Loucy (cell line): ENCODE measurements at regions not wholly inside any gene's neighbourhood (a gene's known extent, or its start where the extent isn't known, plus 50 kb on each side); places are given as distances from the start of the nearest gene placed in this dataset.

Experiments
- H2AFZ ChIP-seq: fragments of 200-600 bp; sonication (generic); 2 replicates; pipeline ENCODE4 v1.6.0; 2016; ENCODE audit warnings: antibody characterized with exemption, mild to moderate bottlenecking, low read length, moderate library complexity
- H3F3A ChIP-seq: fragments of 200-600 bp; 2 replicates; pipeline ENCODE4 v1.6.0; 2016; ENCODE audit warnings: antibody characterized with exemption, low read depth, mild to moderate bottlenecking
- H3K27me3 ChIP-seq: fragments of 200-600 bp; sonication (generic); 2 replicates; pipeline ENCODE4 v1.6.1; 2014; ENCODE audit warnings: low read length, mild to moderate bottlenecking; ENCODE audit not compliant: insufficient read depth, poor library complexity, severe bottlenecking
- H3K36me3 ChIP-seq: fragments of 200-600 bp; sonication (generic); 2 replicates; pipeline ENCODE4 v1.6.1; 2016; ENCODE audit warnings: low read length; ENCODE audit not compliant: insufficient read depth
- H3K4me1 ChIP-seq: fragments of 200-600 bp; sonication (generic); 2 replicates; pipeline ENCODE4 v1.5.1; 2014; ENCODE audit warnings: low read length, mild to moderate bottlenecking; ENCODE audit not compliant: insufficient read depth, poor library complexity, severe bottlenecking
- H3K4me2 ChIP-seq: fragments of 200-600 bp; sonication (generic); 2 replicates; pipeline ENCODE4 v1.6.0; 2014; ENCODE audit warnings: antibody characterized with exemption, low read length, low read depth, mild to moderate bottlenecking; ENCODE audit not compliant: poor library complexity, severe bottlenecking
- H3K4me3 ChIP-seq: fragments of 200-600 bp; sonication (generic); 2 replicates; pipeline ENCODE4 v1.5.1; 2014; ENCODE audit warnings: low read length, mild to moderate bottlenecking, mixed read lengths; ENCODE audit not compliant: poor library complexity, severe bottlenecking
- H3K79me2 ChIP-seq: fragments of 200-600 bp; sonication (generic); 2 replicates; pipeline ENCODE4 v1.6.1; 2014; ENCODE audit warnings: low read length; ENCODE audit not compliant: insufficient read depth
- H3K9ac ChIP-seq: fragments of 200-600 bp; sonication (generic); 2 replicates; pipeline ENCODE4 v1.6.0; 2014; ENCODE audit warnings: mild to moderate bottlenecking, low read depth, low read length, moderate library complexity; ENCODE audit not compliant: poor library complexity, severe bottlenecking
- H3K9me2 ChIP-seq: fragments of 200-600 bp; sonication (generic); replicated peaks from 2 replicates; pipeline ENCODE4 v1.6.1; 2016; ENCODE audit warnings: low read depth, low read length, mixed read lengths
- H3K9me3 ChIP-seq: fragments of 200-600 bp; sonication (generic); 2 replicates; pipeline ENCODE4 v1.6.1; 2014; ENCODE audit warnings: mild to moderate bottlenecking, antibody characterized with exemption, low read length, low read depth; ENCODE audit not compliant: insufficient read depth
- H4K20me1 ChIP-seq: fragments of 200-600 bp; sonication (generic); 2 replicates; pipeline ENCODE4 v1.6.0; 2014; ENCODE audit warnings: antibody characterized with exemption, low read length, mild to moderate bottlenecking; ENCODE audit not compliant: insufficient read depth, poor library complexity, severe bottlenecking
- EZH2phosphoT487 ChIP-seq: fragments of 200-600 bp; IDR thresholded peaks from 2 replicates; pipeline ENCODE4 v1.6.1; 2018; ENCODE audit warnings: antibody characterized with exemption, mild to moderate bottlenecking, moderate library complexity, borderline replicate concordance
- TF ChIP-seq, protein P1 (sequence below): fragments of 200-600 bp; sonication (generic); conservative IDR thresholded peaks from 2 replicates; pipeline ENCODE4 v1.5.1; 2014; ENCODE audit warnings: mild to moderate bottlenecking, antibody characterized with exemption, low read length

DNA sequence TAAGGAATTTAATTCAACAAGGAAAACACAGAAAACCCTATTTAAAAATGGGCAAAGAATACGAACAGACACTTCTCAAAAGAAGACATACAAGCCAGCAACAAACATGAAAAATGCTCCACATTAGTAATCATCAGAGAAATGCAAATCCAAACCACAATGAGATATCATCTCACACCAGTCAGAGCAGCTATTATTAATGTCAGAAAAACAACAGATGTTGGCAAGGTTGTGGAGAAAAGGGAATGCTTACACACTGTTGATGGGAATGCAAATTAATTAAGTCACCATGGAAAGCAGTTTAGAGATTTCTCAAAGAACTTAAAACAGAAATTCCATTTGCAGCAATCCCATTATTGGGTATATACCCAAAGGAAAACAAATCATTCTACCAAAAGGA is 55.2 kb downstream of the GCC1 start:
- H3K9me2 ChIP-seq = no peaks in the 10 kb centered on the region
- H3F3A ChIP-seq = no peaks in the 10 kb centered on the region
- H3K4me1 ChIP-seq = no peaks in the 10 kb centered on the region
- H2AFZ ChIP-seq = no peak overlapping the region
- H3K9ac ChIP-seq = no peak overlapping the region
- no peaks in the 10 kb centered on the region for H3K27me3 ChIP-seq
- TF ChIP-seq, protein P1, sequence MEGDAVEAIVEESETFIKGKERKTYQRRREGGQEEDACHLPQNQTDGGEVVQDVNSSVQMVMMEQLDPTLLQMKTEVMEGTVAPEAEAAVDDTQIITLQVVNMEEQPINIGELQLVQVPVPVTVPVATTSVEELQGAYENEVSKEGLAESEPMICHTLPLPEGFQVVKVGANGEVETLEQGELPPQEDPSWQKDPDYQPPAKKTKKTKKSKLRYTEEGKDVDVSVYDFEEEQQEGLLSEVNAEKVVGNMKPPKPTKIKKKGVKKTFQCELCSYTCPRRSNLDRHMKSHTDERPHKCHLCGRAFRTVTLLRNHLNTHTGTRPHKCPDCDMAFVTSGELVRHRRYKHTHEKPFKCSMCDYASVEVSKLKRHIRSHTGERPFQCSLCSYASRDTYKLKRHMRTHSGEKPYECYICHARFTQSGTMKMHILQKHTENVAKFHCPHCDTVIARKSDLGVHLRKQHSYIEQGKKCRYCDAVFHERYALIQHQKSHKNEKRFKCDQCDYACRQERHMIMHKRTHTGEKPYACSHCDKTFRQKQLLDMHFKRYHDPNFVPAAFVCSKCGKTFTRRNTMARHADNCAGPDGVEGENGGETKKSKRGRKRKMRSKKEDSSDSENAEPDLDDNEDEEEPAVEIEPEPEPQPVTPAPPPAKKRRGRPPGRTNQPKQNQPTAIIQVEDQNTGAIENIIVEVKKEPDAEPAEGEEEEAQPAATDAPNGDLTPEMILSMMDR = no peak
- no peak for TF ChIP-seq EZH2phosphoT487
- H3K4me3 ChIP-seq = no peak overlapping the region
- H3K9me3 ChIP-seq = no peaks in the 10 kb centered on the region
- no peaks in the 10 kb centered on the region for H3K79me2 ChIP-seq
- no peaks in the 10 kb centered on the region for H3K36me3 ChIP-seq
- H3K4me2 ChIP-seq = no peak overlapping the region
- no peaks in the 10 kb centered on the region for H4K20me1 ChIP-seq

DNA sequence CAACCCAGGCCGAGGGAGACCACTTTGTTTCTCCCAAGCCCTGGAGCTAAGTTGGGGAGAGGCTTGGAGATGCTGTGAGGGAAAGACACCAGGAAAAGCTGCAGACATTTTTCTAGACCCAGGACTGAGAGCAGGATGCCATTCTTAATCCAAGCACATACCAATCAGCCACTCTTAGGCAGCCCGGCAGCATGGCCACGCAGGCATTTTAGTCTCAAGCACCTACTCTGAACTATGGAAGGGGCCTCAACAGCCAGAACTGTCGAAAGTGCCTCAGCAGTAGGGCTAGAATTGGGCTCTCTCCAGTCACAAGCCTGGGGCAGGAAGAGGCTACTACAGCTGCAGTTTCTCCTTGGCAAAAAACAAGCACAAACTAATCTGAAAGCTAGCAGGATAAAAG is 57.8 kb downstream of the GCC1 start:
- Histone ChIP-seq H3K4me2 (no peak overlapping the region), H3K9me3 (no peaks in the 10 kb centered on the region), H3K4me3 (no peak overlapping the region), H3F3A (no peaks in the 10 kb centered on the region), H4K20me1 (no peaks in the 10 kb centered on the region), H3K9me2 (no peaks in the 10 kb centered on the region), H3K4me1 (no peaks in the 10 kb centered on the region), H2AFZ (no peak overlapping the region), H3K79me2 (no peaks in the 10 kb centered on the region), H3K36me3 (no peaks in the 10 kb centered on the region), H3K9ac (no peak overlapping the region), H3K27me3 (no peaks in the 10 kb centered on the region)
- TF ChIP-seq, protein P1 = no peak

DNA sequence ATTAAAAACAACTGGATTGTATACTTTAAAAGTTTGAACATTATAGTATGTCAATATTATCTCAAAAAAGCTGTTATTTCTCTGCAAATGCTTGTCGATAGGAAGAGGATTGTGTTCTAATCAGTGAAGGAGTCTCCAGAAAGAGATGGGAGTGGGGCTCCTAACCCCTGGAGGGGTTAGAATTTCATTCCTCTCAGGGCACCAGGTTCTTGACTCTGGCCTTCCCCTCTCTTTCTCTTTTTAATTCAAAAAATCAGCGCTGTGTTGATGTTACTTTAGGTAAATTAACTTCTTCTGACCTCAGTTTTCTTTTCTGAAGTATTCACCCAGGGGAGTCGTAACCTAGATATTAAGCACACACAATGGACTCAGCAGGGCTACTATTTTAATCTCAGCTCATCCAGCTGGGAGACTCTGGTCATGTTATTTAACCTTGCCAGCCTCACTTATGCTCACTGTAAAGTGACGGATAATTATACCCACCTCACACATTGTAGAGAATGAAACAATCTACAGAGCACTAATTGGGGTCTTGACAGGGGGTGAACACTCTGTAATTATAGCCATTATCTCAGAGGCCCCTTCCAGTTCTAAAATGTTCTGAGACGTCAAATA is 59.4 kb downstream of the GCC1 start:
- Histone ChIP-seq H2AFZ (no peak overlapping the region), H3K9me2 (no peaks in the 10 kb centered on the region), H3K27me3 (no peaks in the 10 kb centered on the region), H3K79me2 (no peaks in the 10 kb centered on the region), H3K4me2 (no peak overlapping the region), H3K4me1 (no peaks in the 10 kb centered on the region), H4K20me1 (no peaks in the 10 kb centered on the region), H3K9ac (no peak overlapping the region), H3K9me3 (no peaks in the 10 kb centered on the region), H3K4me3 (no peak overlapping the region), H3F3A (no peaks in the 10 kb centered on the region), H3K36me3 (no peaks in the 10 kb centered on the region)
- no peak for TF ChIP-seq EZH2phosphoT487
- TF ChIP-seq, protein P1 = no peak
